HG03378 (cell line): ENCODE measurements at regions not wholly inside any gene's neighbourhood (a gene's known extent, or its start where the extent isn't known, plus 50 kb on each side); places are given as distances from the start of the nearest gene placed in this dataset.
A peak's percentile ranks its signal among the peaks of the same experiment; 100 is the strongest.

ENCODE experiments used
- ATAC-seq: cut with Tn5 transposase; IDR thresholded peaks from one replicate; pipeline ENCODE4 v1.9.1; 2021; ENCODE audit warnings: mild to moderate bottlenecking, moderate library complexity; ENCODE audit not compliant: unreplicated experiment

GRCh38 chr3:135310317-135310716 lies 515.3 kb downstream of the EPHB1 start:
- peak; percentile 73 for ATAC-seq

GRCh38 chr3:135311699-135312098 lies 516.6 kb downstream of the EPHB1 start:
- ATAC-seq: no peak

- no peak for ATAC-seq
Measured at GRCh38 chr3:135314237-135314636, 519.2 kb downstream of the EPHB1 start.

GRCh38 chr3:135324301-135324700 lies 529.2 kb downstream of the EPHB1 start:
- no peak for ATAC-seq

- no peak for ATAC-seq
Measured at GRCh38 chr3:135325096-135325495, 530.0 kb downstream of the EPHB1 start.

- ATAC-seq: no peak
Measured at GRCh38 chr3:135325726-135326235, 530.7 kb downstream of the EPHB1 start.

GRCh38 chr3:135326851-135327250 lies 531.8 kb downstream of the EPHB1 start:
- ATAC-seq: no peak

- ATAC-seq: no peak
Measured at GRCh38 chr3:135328036-135328435, 533.0 kb downstream of the EPHB1 start.

- ATAC-seq: no peak
Measured at GRCh38 chr3:135329479-135329878, 534.4 kb downstream of the EPHB1 start.

- no peak for ATAC-seq
Measured at GRCh38 chr3:135337192-135337591, 542.1 kb downstream of the EPHB1 start.

GRCh38 chr3:135348690-135349089 lies 553.6 kb downstream of the EPHB1 start:
- no peak for ATAC-seq

GRCh38 chr3:135349254-135349948 lies 554.3 kb downstream of the EPHB1 start:
- no peak for ATAC-seq

- no peak for ATAC-seq
Measured at GRCh38 chr3:135352213-135352612, 557.2 kb downstream of the EPHB1 start.

- ATAC-seq: no peak
Measured at GRCh38 chr3:135362889-135363288, 567.8 kb downstream of the EPHB1 start.

GRCh38 chr3:135364676-135365075 lies 569.6 kb downstream of the EPHB1 start:
- ATAC-seq: no peak

- ATAC-seq: no peak
Measured at GRCh38 chr3:135366816-135367215, 571.8 kb downstream of the EPHB1 start.

- no peak for ATAC-seq
Measured at GRCh38 chr3:135368316-135368715, 573.3 kb downstream of the EPHB1 start.

GRCh38 chr3:135368781-135369180 lies 573.7 kb downstream of the EPHB1 start:
- ATAC-seq: no peak

GRCh38 chr3:135374571-135374970 lies 579.5 kb downstream of the EPHB1 start:
- no peak for ATAC-seq

GRCh38 chr3:135382188-135382587 lies 583.3 kb upstream of the PPP2R3A start:
- ATAC-seq: no peak

- ATAC-seq: no peak
Measured at GRCh38 chr3:135382621-135383020, 582.9 kb upstream of the PPP2R3A start.

- no peak for ATAC-seq
Measured at GRCh38 chr3:135383301-135383700, 582.2 kb upstream of the PPP2R3A start.

GRCh38 chr3:135392151-135392550 lies 573.4 kb upstream of the PPP2R3A start:
- ATAC-seq: no peak
